ENCODE measurements at regions not wholly inside any gene's neighbourhood (a gene's known extent, or its start where the extent isn't known, plus 50 kb on each side); places are given as distances from the start of the nearest gene placed in this dataset.

- WGBS, 2 experiments (ENCODE audit: insufficient coverage in 2 of 2): 85 to 88% methylated on average over 5 to 6 of the region's 9 CpGs
- Histone ChIP-seq H3K4me1 (ENCODE audit: control insufficient read depth, insufficient read depth, low read length, poor library complexity, severe bottlenecking) (no peaks in the 10 kb centered on the region), H3K9me3 (ENCODE audit: control insufficient read depth, low read length) (no peaks in the 10 kb centered on the region), H3K4me3 (ENCODE audit: extremely low read depth, insufficient read depth, low read length, poor library complexity, severe bottlenecking) (no peak overlapping the region), H3K36me3 (ENCODE audit: control insufficient read depth, insufficient read depth, low read length) (no peaks in the 10 kb centered on the region), H3K27ac (ENCODE audit: low read depth, low read length, severe bottlenecking) (no peak overlapping the region)
Observed at GRCh38 chr2:15720561-15721307, 129.1 kb downstream of the DDX1 start.

GRCh38 chr2:15721411-15722067 lies 129.9 kb downstream of the DDX1 start:
- H3K9me3 ChIP-seq (ENCODE audit: control insufficient read depth, low read length): no peaks in the 10 kb centered on the region
- no peaks in the 10 kb centered on the region for H3K36me3 ChIP-seq (ENCODE audit: control insufficient read depth, insufficient read depth, low read length)
- WGBS, 2 experiments (ENCODE audit: insufficient coverage in 2 of 2): 88 to 93% methylated on average over 7 to 9 of the region's 10 CpGs
- no peak overlapping the region for H3K4me3 ChIP-seq (ENCODE audit: extremely low read depth, insufficient read depth, low read length, poor library complexity, severe bottlenecking)
- no peaks in the 10 kb centered on the region for H3K4me1 ChIP-seq (ENCODE audit: control insufficient read depth, insufficient read depth, low read length, poor library complexity, severe bottlenecking)
- no peak overlapping the region for H3K27ac ChIP-seq (ENCODE audit: low read depth, low read length, severe bottlenecking)

GRCh38 chr2:15722980-15723379 lies 131.3 kb downstream of the DDX1 start:
- H3K4me3 ChIP-seq (ENCODE audit: extremely low read depth, insufficient read depth, low read length, poor library complexity, severe bottlenecking): no peak overlapping the region
- WGBS, 2 experiments (ENCODE audit: insufficient coverage in 2 of 2): 98 to 100% methylated on average over 1 to 3 of the region's 3 CpGs
- H3K27ac ChIP-seq (ENCODE audit: low read depth, low read length, severe bottlenecking): no peak overlapping the region
- H3K4me1 ChIP-seq (ENCODE audit: control insufficient read depth, insufficient read depth, low read length, poor library complexity, severe bottlenecking): no peaks in the 10 kb centered on the region
- H3K9me3 ChIP-seq (ENCODE audit: control insufficient read depth, low read length): no peaks in the 10 kb centered on the region
- H3K36me3 ChIP-seq (ENCODE audit: control insufficient read depth, insufficient read depth, low read length): no peaks in the 10 kb centered on the region

- Histone ChIP-seq H3K4me1 (ENCODE audit: control insufficient read depth, insufficient read depth, low read length, poor library complexity, severe bottlenecking) (no peaks in the 10 kb centered on the region), H3K36me3 (ENCODE audit: control insufficient read depth, insufficient read depth, low read length) (no peaks in the 10 kb centered on the region), H3K9me3 (ENCODE audit: control insufficient read depth, low read length) (no peaks in the 10 kb centered on the region), H3K4me3 (ENCODE audit: extremely low read depth, insufficient read depth, low read length, poor library complexity, severe bottlenecking) (no peak overlapping the region), H3K27ac (ENCODE audit: low read depth, low read length, severe bottlenecking) (no peak overlapping the region)
- WGBS, 2 experiments (ENCODE audit: insufficient coverage in 2 of 2): 81 to 89% methylated on average over 3 to 6 of the region's 6 CpGs
Observed at GRCh38 chr2:15724235-15724634, 132.6 kb downstream of the DDX1 start.

GRCh38 chr2:15725101-15725781 lies 133.6 kb downstream of the DDX1 start:
- 90 to 97% methylated on average over 8 to 10 of the region's 13 CpGs for whole genome bisulfite sequencing, 2 experiments (ENCODE audit: insufficient coverage in 2 of 2)
- H3K9me3 ChIP-seq (ENCODE audit: control insufficient read depth, low read length): no peaks in the 10 kb centered on the region

GRCh38 chr2:15725782-15726112 lies 134.1 kb downstream of the DDX1 start:
- Histone ChIP-seq H3K27ac (ENCODE audit: low read depth, low read length, severe bottlenecking) (no peak overlapping the region), H3K36me3 (ENCODE audit: control insufficient read depth, insufficient read depth, low read length) (no peaks in the 10 kb centered on the region), H3K4me3 (ENCODE audit: extremely low read depth, insufficient read depth, low read length, poor library complexity, severe bottlenecking) (no peak overlapping the region), H3K4me1 (ENCODE audit: control insufficient read depth, insufficient read depth, low read length, poor library complexity, severe bottlenecking) (peaks cover 8% of the 10 kb centered on the region), H3K9me3 (ENCODE audit: control insufficient read depth, low read length) (no peaks in the 10 kb centered on the region)
- 90 to 100% methylated on average over 1 to 4 of the region's 5 CpGs for WGBS, 2 experiments (ENCODE audit: insufficient coverage in 2 of 2)

More at GRCh38 chr2:15725101-15725781, 133.6 kb downstream of the DDX1 start:
- Histone ChIP-seq H3K36me3 (ENCODE audit: control insufficient read depth, insufficient read depth, low read length) (no peaks in the 10 kb centered on the region), H3K4me1 (ENCODE audit: control insufficient read depth, insufficient read depth, low read length, poor library complexity, severe bottlenecking) (peaks cover 3% of the 10 kb centered on the region), H3K27ac (ENCODE audit: low read depth, low read length, severe bottlenecking) (no peak overlapping the region), H3K4me3 (ENCODE audit: extremely low read depth, insufficient read depth, low read length, poor library complexity, severe bottlenecking) (no peak overlapping the region)

- 93 to 96% methylated on average over 3 to 5 of the region's 8 CpGs for WGBS, 2 experiments (ENCODE audit: insufficient coverage in 2 of 2)
- Histone ChIP-seq H3K4me3 (ENCODE audit: extremely low read depth, insufficient read depth, low read length, poor library complexity, severe bottlenecking) (no peak overlapping the region), H3K4me1 (ENCODE audit: control insufficient read depth, insufficient read depth, low read length, poor library complexity, severe bottlenecking) (peaks cover 11% of the 10 kb centered on the region), H3K27ac (ENCODE audit: low read depth, low read length, severe bottlenecking) (no peak overlapping the region), H3K9me3 (ENCODE audit: control insufficient read depth, low read length) (no peaks in the 10 kb centered on the region), H3K36me3 (ENCODE audit: control insufficient read depth, insufficient read depth, low read length) (no peaks in the 10 kb centered on the region)
Observed at GRCh38 chr2:15726321-15727057, 134.8 kb downstream of the DDX1 start.

GRCh38 chr2:15727396-15728244 lies 136.0 kb downstream of the DDX1 start:
- H3K4me3 ChIP-seq (ENCODE audit: extremely low read depth, insufficient read depth, low read length, poor library complexity, severe bottlenecking): no peak overlapping the region
- WGBS, 2 experiments (ENCODE audit: insufficient coverage in 2 of 2): 82 to 87% methylated on average over 3 of the region's 9 CpGs
- no peaks in the 10 kb centered on the region for H3K36me3 ChIP-seq (ENCODE audit: control insufficient read depth, insufficient read depth, low read length)
- H3K4me1 ChIP-seq (ENCODE audit: control insufficient read depth, insufficient read depth, low read length, poor library complexity, severe bottlenecking): peaks cover 14% of the 10 kb centered on the region
- H3K27ac ChIP-seq (ENCODE audit: low read depth, low read length, severe bottlenecking): no peak overlapping the region
- no peaks in the 10 kb centered on the region for H3K9me3 ChIP-seq (ENCODE audit: control insufficient read depth, low read length)

- no peak overlapping the region for H3K27ac ChIP-seq (ENCODE audit: low read depth, low read length, severe bottlenecking)
- H3K4me1 ChIP-seq (ENCODE audit: control insufficient read depth, insufficient read depth, low read length, poor library complexity, severe bottlenecking): peaks cover 17% of the 10 kb centered on the region
- no peaks in the 10 kb centered on the region for H3K36me3 ChIP-seq (ENCODE audit: control insufficient read depth, insufficient read depth, low read length)
- H3K4me3 ChIP-seq (ENCODE audit: extremely low read depth, insufficient read depth, low read length, poor library complexity, severe bottlenecking): no peak overlapping the region
- no peaks in the 10 kb centered on the region for H3K9me3 ChIP-seq (ENCODE audit: control insufficient read depth, low read length)
- 82 to 84% methylated on average over 5 of the region's 9 CpGs for WGBS, 2 experiments (ENCODE audit: insufficient coverage in 2 of 2)
Observed at GRCh38 chr2:15728245-15728938, 136.7 kb downstream of the DDX1 start.

All from mesodermal cell (in vitro differentiated cells).